ENCODE measurements at regions not wholly inside any gene's neighbourhood (a gene's known extent, or its start where the extent isn't known, plus 50 kb on each side); places are given as distances from the start of the nearest gene placed in this dataset.

- Mint-ChIP-seq H3K9me3 (peaks cover 15% of the 10 kb centered on the region), H3K36me3 (ENCODE audit: low read depth) (no peaks in the 10 kb centered on the region), H3K4me3 (no peak overlapping the region), H3K27ac (no peak overlapping the region), H3K4me1 (no peaks in the 10 kb centered on the region), H3K27me3 (ENCODE audit: insufficient read depth) (peaks cover 28% of the 10 kb centered on the region)
- Histone ChIP-seq H3K36me3 (ENCODE audit: control insufficient read depth, insufficient read depth, low read length) (no peaks in the 10 kb centered on the region), H3K4me3 (ENCODE audit: low read length) (no peak overlapping the region), H3K4me1 (ENCODE audit: control insufficient read depth, insufficient read depth, low read length) (no peaks in the 10 kb centered on the region), H3K9me3 (ENCODE audit: control insufficient read depth, low read length) (peaks cover 14% of the 10 kb centered on the region), H3K27me3 (ENCODE audit: control insufficient read depth, insufficient read depth, low read length, poor library complexity, severe bottlenecking) (no peaks in the 10 kb centered on the region), H3K9ac (ENCODE audit: extremely low read depth, low read length, poor library complexity, severe bottlenecking) (no peak overlapping the region), H3K27ac (ENCODE audit: low read depth, low read length) (no peak overlapping the region)
- WGBS, 2 experiments (ENCODE audit: insufficient coverage in 1 of 2, insufficient read length in 1 of 2) = 95 to 100% methylated on average over 4 to 5 of the region's 5 CpGs
- TF ChIP-seq CTCF (conservative IDR thresholded peaks at IDR 0.05) = no peak
- DNase-seq = no peak
Observed at GRCh38 chr16:87054154-87054553, 263.0 kb downstream of the C16orf95 start.

GRCh38 chr16:87054856-87055255 is 262.3 kb downstream of the C16orf95 start:
- Mint-ChIP-seq H3K4me3 (no peak overlapping the region), H3K27ac (no peak overlapping the region)
- 91 to 94% methylated on average over 2 to 4 of the region's 4 CpGs for WGBS, 2 experiments (ENCODE audit: insufficient coverage in 1 of 2, insufficient read length in 1 of 2)

GRCh38 chr16:87056083-87056482 is 261.1 kb downstream of the C16orf95 start:
- 96 to 100% methylated on average over 2 to 4 of the region's 4 CpGs for WGBS, 2 experiments (ENCODE audit: insufficient coverage in 1 of 2, insufficient read length in 1 of 2)
- no peak overlapping the region for H3K27ac Mint-ChIP-seq

More at GRCh38 chr16:87054856-87055255, 262.3 kb downstream of the C16orf95 start:
- no peak overlapping the region for H3K9ac ChIP-seq (ENCODE audit: extremely low read depth, low read length, poor library complexity, severe bottlenecking)
- H3K9me3 ChIP-seq (ENCODE audit: control insufficient read depth, low read length) = peaks cover 14% of the 10 kb centered on the region
- no peaks in the 10 kb centered on the region for H3K27me3 ChIP-seq (ENCODE audit: control insufficient read depth, insufficient read depth, low read length, poor library complexity, severe bottlenecking)
- TF ChIP-seq CTCF (conservative IDR thresholded peaks at IDR 0.05) = no peak
- H3K4me1 ChIP-seq (ENCODE audit: control insufficient read depth, insufficient read depth, low read length) = no peaks in the 10 kb centered on the region
- DNase-seq = peak; percentile 8
- Mint-ChIP-seq H3K4me1 (no peaks in the 10 kb centered on the region), H3K27me3 (ENCODE audit: insufficient read depth) (peaks cover 28% of the 10 kb centered on the region), H3K36me3 (ENCODE audit: low read depth) (no peaks in the 10 kb centered on the region), H3K9me3 (peaks cover 15% of the 10 kb centered on the region)
- H3K36me3 ChIP-seq (ENCODE audit: control insufficient read depth, insufficient read depth, low read length) = no peaks in the 10 kb centered on the region
- H3K27ac ChIP-seq (ENCODE audit: low read depth, low read length) = no peak overlapping the region
- no peak overlapping the region for H3K4me3 ChIP-seq (ENCODE audit: low read length)

More at GRCh38 chr16:87056083-87056482, 261.1 kb downstream of the C16orf95 start:
- Histone ChIP-seq H3K27me3 (ENCODE audit: control insufficient read depth, insufficient read depth, low read length, poor library complexity, severe bottlenecking) (no peaks in the 10 kb centered on the region), H3K4me1 (ENCODE audit: control insufficient read depth, insufficient read depth, low read length) (no peaks in the 10 kb centered on the region), H3K9ac (ENCODE audit: extremely low read depth, low read length, poor library complexity, severe bottlenecking) (no peak overlapping the region), H3K27ac (ENCODE audit: low read depth, low read length) (no peak overlapping the region), H3K4me3 (ENCODE audit: low read length) (no peak overlapping the region), H3K36me3 (ENCODE audit: control insufficient read depth, insufficient read depth, low read length) (no peaks in the 10 kb centered on the region), H3K9me3 (ENCODE audit: control insufficient read depth, low read length) (peaks cover 14% of the 10 kb centered on the region)
- Mint-ChIP-seq H3K4me1 (peaks cover 4% of the 10 kb centered on the region), H3K27me3 (ENCODE audit: insufficient read depth) (peaks cover 19% of the 10 kb centered on the region), H3K36me3 (ENCODE audit: low read depth) (no peaks in the 10 kb centered on the region), H3K9me3 (peaks cover 15% of the 10 kb centered on the region), H3K4me3 (no peak overlapping the region)
- peak; percentile 41 for DNase-seq
- TF ChIP-seq CTCF (conservative IDR thresholded peaks at IDR 0.05) = peak; percentile 21

Measured in endodermal cell (in vitro differentiated cells).